DMS79 (cell line): ENCODE measurements at regions not wholly inside any gene's neighbourhood (a gene's known extent, or its start where the extent isn't known, plus 50 kb on each side); places are given as distances from the start of the nearest gene placed in this dataset.

Experiments used
- DNase-seq: peaks from one replicate; lab custom pipeline; 2025; lab: John Stamatoyannopoulos, UW

DNA sequence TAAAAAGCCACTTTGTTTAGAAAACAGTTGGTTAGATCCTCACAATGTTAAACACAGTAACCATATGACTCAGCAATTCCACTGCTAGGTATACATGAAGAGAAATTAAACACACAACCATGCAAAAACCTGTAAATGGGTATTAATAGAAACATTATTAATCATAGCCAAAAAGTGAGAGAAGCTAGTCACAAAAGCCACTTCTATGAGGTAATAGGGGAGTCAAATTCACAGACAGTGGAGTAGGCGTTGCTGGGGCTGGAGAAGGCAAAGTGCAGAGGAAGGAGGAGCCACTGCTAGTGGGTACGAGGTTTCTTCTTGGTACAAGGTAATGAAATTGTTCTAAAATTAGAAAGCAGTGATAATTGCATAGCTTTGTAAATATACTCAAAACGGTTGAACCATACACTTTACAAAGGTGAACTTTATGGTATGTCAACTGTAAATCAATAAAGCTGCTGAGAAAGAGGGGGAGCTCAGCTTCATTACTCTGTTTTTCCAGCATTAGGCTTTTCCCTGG is 364.4 kb downstream of the GADD45G start:
- DNase-seq: no peak

DNA sequence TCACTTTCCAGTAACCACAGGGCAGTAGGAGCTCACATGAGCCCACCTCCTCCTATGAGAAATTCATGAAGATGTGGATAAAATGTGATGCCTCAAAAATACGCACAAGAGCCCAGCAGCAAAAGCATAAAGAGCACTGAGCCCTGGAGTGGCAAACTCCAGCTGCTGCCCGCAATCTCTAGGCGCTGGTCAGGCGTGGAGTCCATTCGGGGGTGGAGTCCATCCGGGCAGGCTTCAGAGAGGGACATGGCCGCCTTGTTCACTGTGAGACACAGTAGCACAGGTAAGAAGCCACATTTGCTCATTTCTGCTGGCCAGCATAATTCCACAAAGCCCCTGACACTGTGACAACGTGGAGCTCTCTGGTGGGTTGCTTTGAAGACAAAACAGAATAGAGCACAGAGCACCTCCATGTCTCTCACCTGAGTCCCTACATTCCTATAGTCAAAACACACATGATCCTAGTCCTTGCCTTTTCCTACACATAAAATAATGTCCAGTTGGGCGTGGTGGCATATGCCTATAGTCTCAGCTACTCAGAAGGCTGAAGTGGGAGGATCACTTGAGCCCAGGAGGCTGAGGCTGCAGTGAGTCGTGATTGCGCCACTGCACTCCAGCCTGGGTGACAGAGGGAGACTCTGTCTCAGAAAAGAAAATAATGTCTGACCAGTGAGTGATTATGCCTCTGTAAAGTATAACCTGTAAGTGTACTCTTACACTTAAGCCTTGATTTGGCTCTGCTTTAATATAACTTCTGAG is 365.2 kb downstream of the GADD45G start:
- no peak for DNase-seq

DNA sequence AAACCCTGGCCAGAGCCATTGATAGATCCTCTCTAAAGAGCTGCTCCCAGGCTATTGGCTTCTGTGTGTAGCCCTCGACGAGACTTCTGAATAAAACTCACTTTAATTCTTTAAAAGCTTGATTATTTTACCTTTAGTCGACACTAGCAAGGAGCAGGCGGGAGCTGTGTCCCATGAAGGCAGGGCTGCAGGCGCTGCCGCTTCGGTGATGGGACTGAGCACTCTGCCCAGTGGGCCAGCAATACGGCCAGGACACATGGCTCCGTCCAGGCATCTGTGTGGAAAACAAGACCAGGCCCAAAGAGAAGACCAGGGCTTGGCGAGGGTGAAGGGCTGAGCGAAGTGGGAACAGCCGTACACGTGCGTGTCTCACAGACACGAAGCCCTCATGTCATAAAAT is 365.9 kb downstream of the GADD45G start:
- no peak for DNase-seq

DNA sequence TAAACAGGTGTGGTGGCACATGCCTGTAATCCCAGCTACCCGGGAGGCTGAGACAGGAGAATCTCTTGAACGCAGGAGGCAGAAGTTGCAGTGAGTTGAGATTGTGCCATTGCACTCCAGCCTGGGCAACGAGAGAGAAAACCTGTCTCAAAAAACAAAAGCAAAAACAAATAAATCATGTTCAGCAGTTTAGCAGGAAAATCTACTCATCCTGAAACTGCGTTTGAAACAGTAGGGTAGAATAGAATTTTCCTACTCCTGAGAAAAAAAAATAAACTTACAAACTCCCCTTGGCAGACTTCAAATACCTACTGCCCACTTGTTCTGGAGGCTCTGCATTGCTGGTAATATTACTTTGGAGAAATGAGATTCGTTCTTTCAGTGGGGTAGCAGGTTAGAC is 367.7 kb downstream of the GADD45G start:
- no peak for DNase-seq

DNA sequence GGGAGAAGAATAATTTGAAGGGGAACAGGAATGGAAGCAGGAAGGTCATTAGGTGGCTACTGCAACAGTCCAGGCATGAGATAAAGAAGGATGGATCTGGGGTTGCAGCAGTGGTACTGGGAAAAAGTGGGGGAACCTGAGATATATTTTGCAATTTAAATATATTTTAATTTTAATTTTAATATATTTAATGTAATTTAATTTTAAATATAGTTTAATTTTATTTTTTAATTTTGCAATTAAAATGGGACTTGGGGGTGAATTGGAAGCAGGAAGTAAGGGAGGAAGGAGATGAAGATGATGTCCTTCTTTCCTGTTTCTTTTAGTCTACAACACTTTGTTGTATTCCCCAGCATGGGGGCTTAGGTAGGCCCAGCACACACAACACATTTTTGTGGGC is 369.8 kb downstream of the GADD45G start:
- no peak for DNase-seq

DNA sequence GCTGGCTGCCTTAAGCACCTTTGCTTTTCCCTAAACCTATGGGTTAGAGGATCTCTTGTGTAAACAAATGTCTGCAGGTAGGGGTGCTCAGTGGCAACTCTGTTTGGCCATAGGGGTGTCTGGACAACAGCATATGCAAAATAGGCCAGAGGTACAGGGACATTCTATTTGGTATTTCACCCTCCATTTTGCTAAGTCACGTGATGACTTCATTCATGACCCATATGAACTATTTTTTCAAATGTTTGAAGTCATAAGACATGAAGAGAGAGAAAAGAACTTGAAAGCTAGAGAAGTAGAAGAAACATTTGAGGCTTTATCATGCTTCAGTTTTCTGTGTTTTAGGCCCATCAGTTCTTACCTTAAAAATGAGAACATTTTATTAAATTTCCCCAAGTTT is 370.2 kb downstream of the GADD45G start:
- no peak for DNase-seq

DNA sequence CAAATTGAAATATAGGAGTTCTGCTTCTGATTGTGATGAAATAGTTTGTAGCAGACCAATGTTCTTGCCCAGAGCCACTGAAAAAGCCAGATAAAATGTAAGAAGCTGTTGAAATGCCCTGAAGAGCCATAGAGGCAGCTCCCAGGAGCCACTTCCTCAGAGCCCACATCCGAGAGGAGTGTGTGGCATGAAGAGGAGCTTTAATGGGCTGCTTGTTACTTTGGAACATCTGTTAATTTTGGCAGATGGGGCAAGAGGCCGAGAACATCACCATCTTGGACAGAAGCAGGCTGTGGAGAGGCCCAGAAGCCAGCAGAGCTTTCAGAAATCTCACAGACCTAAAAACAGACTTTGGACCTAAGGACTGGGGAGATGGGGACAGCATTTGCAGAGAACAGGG is 370.8 kb downstream of the GADD45G start:
- peak; percentile 26 for DNase-seq

DNA sequence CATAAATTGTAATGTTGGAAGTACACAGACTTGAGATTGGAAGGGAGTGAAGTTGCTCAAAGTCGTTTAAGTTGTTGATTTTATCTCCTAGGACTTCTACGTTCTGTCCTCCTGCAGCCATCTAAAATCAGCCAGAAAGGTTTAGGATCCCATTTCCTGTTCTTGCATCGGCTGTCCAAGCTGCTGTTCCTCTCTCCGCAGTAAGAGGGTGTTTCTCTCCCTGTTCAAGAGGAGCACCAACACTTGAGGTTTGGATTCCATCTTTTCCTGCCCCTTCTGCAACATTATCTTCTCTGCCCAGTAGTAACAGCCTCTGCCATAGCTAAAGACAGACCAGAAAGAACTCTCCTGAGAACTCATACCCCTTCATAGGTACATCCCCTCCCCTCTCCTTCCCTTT is 373.4 kb downstream of the GADD45G start:
- DNase-seq: no peak

DNA sequence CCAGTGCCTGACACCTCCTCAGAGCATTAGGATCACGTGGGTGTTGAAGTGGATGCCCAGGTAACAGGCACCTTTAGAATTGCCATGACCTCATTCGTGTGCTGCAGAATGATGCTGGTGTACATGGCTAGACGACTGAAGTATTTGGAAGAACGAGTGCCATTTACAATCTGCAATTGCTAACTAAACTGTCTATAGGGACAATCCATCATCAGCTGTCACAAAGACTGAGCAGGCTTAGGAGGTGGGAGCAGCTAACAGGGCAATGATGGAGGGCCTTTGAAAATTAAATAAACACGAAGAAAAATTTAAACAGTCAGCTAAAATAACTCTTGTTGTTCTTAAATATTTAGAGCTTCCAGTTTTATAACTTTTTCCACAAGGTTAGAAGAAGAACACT is 375.8 kb downstream of the GADD45G start:
- DNase-seq: no peak

DNA sequence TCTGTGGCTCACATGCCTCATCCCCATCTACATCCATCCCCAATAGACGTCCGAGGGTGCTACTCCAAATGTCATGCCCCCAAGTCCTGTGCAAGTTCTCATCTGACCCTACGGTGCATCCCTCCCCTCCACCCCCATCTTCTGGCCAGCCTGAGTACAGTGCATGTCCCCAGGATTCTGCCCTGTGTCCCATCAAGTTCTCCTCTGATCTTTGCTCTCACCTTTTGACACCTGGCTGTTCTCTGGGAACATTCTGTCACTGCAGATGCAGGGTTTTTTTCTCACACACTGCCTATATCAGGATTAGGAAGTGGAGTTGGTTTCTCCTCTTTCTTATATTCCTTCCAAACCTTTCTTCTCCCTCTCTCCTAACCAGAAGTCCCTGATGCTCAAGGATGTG is 377.2 kb downstream of the GADD45G start:
- DNase-seq: no peak

DNA sequence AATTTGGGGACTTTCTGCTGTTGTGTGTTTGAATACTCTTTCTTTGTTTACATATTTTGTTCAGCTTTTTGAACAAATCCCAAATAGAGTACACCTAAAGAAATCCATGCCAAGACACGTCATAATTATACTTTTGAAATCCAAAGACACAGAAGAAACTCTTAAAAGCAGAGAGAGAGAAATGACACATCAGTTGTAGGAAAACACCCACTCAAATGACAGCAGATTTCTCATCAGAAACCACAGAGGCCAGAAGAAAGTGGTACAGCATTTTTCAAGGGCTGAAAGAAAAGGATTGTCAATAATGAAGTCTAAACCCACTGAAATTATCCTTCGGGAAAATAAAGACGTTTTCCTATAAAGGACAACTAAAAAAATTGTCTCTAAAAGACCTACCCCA is 378.6 kb downstream of the GADD45G start:
- no peak for DNase-seq

DNA sequence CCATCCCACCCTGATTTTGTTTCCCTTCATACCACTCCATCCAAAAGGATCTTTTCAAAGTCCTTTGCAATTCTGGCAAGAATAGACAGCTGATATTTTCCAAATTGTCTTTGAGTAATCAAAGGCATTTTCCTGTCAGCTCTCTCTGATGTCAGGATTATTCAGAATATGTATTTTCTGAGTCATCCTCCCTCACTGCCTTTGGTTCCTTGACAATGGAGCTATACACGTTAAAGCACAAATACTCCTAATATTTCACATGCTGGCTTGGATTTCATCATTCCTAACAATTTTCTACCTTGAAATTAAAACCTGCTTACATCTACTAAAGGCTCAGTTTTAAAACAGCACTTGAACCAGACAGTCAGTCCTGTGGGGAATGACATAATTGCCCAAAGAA is 379.4 kb downstream of the GADD45G start:
- DNase-seq: no peak

DNA sequence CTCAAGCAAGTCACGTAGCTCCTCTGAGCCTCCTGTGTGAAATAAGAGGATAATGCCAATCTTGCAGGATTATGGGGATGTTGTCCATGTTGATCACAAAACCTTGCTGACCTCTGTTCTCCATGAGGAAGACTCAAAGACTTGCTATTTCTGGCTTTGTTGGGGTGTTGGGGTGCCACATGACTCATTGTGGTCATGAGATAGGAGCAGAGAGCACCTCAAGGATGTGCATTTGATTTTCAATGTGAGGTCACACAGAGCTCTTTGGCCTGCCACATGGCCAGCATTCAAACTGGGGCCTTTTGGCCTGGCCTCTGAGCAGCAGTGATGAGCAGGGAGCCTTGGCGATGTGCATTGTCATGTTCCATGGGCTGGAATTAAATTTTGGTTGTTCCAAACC is 380.3 kb downstream of the GADD45G start:
- DNase-seq: no peak

DNA sequence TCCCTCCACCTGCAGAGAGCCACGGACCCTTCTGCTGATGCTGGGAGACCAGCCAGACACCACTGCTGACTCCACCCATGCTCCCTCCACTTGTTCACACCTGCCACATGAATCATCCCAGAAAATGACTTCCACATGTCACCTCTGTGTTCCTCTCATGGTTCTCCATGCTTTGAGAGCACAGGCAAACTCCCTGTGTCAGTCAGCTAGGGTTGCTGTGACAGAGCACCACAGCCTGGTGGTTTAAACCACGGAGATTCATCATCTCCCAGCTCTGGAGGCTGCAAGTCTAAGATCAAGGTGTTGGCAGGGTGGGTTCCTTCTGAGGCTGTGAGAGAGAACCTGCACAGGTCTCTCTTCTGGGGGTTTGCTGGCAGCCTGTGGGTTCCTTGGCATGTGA is 381.4 kb downstream of the GADD45G start:
- DNase-seq: no peak

DNA sequence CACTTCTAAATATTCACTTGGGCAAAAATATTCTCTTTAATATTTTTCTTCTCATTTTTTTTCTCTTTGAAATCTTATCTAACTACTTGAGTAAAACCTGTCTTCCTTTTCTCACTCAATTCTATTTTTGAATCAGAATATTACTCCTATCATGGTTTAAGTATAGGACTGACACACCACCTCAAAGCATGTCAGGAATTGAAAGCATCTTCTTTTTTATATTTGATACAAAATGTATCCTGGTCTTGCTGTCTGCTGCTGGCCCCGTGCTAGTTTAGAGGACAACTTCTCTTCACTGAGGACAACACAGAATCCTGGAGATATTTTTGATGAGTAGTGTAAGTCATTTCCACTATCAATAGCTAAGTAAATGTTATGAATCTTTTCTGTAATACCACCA is 383.6 kb downstream of the GADD45G start:
- no peak for DNase-seq

DNA sequence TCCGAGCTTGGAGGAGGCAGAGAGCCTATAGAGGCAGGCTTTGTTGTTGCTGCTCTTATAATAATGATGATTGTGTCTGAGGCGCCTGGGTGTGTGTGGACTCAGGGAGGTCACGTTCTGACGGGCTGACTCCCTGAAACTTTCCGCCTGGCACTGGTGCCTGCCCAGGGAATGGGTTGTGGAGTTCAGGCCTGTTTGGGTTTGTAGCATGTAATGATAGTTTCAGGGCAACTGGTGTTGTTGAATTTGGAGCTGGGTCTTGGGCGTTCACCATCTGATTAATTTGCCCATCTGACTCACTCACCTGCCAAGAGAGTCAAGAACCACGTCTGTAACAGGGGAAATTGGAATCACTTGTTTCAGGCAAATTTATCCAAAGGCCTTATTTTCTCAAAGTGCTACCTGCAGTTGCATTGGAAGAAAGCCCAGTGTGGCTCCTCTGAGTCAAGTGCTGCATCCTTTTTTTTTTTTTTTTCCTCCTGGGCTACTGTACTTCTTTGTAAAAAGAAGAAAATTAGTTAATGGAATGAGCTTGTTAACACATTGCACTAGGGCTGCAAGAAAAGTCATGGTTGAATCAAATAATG is 386.5 kb downstream of the GADD45G start:
- peak; percentile 29 for DNase-seq

DNA sequence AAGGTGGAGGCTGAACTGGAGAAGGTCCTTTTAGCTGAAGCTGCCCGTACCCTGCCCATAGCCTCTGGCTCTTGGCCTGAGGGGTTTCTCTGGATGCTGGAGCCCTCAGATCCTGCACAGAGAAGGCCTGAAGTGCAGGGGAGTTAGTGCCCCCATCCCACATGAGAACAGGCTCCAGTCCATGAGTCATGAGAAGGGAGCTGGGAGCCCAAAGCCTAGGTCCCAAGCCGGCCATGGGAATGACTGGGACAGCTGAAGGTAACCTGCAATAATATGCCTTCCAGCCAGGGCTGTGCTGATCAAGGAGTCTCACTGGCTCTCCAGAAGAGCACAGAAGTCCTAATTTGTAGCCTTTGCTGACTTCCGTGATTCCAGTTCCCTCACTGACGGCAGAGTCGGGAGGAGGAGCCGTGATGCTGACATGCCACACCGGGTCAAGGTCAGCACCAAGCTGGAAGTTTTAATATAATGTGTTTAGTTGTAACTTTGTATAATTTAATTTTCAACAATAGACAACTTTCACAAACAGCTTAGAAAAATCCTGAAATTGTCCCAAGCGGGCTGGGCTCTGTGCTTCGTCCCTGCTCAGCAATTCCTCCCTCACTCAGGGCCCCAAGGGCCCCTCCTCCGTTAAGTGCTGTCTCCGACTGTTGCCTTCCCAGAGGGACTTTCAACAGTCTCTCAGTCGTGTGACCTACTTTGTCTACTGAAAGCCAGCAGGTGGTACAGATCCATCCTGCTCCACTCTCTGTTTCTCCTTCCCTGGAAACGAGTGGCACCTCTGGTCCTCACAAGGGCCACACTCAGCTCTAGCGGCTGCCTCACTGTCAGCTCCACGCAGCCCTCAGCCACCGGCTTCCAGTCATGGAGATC is 387.8 kb downstream of the GADD45G start:
- no peak for DNase-seq

DNA sequence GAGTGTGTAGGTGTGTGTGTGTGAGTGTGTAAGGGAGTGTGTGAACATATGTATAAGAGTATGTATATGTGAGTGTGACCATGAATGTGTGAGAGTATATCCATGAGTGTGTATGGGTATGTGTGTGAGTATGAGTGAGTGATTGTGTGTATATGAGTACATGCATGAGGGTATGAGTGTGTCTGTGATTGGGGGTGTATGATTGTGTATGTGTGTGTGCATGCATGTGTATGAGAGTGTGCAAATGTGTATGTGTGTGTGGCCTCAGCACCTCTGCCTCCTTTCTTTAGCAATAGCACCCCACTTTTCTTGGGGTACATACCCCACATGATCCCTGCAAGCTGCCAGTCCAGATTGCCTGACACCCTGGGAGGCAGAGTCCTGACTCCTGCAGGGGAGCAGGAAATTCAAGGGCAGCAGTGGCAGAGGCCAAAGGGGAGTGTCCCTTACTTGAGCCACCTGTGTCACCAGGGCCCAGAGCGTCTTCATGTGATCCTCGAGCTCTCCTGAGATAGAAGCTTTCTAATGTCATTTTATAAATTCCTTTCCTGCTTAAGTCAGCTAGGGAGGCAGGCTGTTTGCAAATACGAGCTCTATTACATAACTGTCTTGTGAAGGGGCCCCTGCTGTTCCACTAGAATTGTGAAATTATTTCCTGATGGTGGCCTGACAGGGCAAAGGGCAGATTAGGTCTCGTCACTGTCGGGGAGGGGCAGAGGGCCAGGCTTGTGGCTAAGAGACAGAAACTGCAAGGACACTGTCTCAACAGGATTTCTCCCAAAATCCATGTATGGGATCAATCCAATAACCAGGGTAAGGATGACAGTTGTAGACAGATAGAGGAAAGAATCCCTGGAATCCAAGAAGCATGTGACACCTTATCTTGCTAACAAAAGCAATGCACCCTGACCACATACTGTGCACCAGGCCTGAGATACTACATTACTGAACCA is 389.1 kb downstream of the GADD45G start:
- DNase-seq: no peak

DNA sequence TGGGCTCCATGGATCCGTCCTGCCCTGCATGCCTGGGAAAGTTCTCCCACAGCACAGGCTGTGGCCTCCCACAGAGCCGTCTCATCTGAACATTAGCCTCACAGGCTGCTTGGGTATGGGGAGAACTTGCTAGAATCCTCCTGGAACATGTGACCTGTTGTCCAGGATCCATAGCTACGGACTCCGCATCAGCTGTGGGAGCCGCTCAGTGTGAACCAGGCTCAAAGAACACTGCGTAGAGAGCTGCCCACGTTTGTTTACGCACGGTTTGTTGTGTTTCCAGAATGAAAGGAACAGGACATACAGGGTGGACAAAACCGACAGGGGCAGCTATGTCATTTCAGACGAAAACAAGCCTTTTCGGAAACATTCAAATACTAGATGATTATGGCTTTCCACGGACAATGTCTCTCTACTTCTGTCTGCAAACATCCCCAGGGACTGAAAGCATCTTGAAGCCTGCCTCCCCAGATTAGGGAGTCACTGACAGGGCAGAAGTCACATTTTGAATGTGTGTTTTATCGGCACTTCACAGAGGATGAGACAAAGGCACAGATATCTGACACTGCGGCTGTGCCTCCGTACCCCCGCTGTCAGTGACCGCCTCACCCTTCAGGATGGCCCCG is 390.3 kb downstream of the GADD45G start:
- DNase-seq: no peak

DNA sequence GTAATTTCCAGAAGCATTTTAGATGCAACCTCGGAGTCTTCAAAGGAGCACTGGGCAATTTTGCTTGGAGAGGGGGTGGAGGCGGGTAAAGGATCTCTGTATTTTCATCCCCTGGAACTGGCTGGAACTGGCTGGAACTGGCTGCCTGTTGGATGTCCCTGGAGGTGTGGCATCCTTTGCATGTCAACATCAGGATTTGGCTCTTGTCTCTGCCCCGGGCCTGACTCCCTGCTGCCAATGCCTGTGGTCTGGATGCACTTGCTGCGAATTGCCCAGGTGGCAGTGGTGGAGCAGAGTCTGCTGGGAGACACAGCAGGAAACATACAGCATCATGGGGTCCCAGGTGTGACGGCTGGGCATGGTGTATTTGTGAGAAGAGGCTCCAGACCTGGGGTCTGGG is 391.3 kb downstream of the GADD45G start:
- DNase-seq: no peak

DNA sequence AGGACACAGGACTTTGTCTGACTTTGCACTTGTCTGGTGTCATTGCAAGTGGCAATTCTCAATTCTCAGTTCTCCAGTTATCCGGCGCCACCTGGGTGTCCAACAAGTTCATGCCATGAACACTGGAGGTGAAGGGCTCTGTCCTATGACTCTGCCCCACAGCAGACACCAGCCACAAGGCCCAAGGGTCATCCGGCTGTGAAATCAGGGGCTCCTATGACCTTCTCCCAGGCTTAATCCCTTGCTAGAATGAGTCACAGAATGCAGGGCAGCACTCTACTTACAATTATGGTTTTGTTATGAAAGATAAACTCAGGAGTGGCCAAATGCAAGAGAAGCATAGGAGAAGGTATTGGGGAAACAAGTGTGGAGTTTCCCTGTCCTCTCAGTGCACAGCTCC is 392.0 kb downstream of the GADD45G start:
- no peak for DNase-seq
